MM.1S (cell line): ENCODE measurements at regions not wholly inside any gene's neighbourhood (a gene's known extent, or its start where the extent isn't known, plus 50 kb on each side); places are given as distances from the start of the nearest gene placed in this dataset.

Source experiments
- EZH2 ChIP-seq: fragments of 300-600 bp; sonication (generic); optimal IDR thresholded peaks from 2 replicates; pipeline ENCODE3; 2017; ENCODE audit warnings: low read depth, mild to moderate bottlenecking, antibody characterized with exemption, low read length, mixed read lengths
- EZH2phosphoT487 ChIP-seq: fragments of 300-600 bp; sonication (generic); IDR thresholded peaks from 2 replicates; pipeline ENCODE4 v1.6.1; 2018; ENCODE audit warnings: antibody characterized with exemption, low read length
- TF ChIP-seq, protein P1 (sequence below): fragments of 300-600 bp; sonication (generic); IDR thresholded peaks from 2 replicates; pipeline ENCODE4 v1.5.1; 2016; ENCODE audit warnings: antibody characterized with exemption, low read length, mixed read lengths

DNA sequence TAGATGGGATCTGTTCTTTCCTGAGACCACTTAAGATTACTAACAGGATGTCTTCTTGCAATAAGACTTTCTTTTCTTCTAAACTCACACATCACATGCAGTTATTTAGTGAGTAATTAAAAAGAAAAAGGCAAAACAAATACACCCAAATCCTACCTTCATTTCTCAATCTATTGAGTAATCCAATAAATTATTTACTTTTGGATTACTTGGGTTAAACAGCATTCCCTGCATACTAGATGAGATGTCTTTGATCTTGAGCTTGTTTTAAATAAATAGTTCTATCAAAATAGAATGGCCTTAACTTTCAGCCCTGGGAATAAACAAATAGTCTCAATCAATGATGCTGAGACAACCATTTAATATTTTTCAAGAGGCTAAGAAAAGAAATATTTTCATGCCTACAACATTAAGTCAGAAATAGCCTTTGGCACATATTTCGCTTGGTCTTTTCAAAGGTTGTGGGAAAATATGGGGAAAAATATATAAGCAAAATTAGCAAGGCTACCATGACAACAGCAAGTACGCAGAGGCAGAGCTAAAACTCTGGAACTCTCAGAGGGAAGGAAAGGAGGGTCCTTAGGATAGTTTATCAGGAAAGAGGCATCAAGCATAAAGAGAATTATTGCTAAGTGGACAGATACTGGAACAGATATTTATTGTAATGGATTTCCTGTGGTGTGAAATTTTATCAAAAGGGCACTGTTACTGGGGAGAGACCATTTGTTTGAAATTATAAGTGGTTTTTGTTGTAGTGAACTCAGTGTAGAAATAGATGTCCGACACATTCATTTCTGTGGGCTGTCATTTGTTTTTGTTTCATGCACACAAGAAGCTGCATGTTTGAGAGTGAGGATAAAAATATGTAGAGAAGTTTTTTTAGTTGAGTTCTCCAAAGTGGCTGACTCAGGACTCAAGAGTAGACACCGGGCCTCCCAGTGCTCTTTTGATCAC, 70.2 kb upstream of the CDH6 start:
- TF ChIP-seq, protein P1, sequence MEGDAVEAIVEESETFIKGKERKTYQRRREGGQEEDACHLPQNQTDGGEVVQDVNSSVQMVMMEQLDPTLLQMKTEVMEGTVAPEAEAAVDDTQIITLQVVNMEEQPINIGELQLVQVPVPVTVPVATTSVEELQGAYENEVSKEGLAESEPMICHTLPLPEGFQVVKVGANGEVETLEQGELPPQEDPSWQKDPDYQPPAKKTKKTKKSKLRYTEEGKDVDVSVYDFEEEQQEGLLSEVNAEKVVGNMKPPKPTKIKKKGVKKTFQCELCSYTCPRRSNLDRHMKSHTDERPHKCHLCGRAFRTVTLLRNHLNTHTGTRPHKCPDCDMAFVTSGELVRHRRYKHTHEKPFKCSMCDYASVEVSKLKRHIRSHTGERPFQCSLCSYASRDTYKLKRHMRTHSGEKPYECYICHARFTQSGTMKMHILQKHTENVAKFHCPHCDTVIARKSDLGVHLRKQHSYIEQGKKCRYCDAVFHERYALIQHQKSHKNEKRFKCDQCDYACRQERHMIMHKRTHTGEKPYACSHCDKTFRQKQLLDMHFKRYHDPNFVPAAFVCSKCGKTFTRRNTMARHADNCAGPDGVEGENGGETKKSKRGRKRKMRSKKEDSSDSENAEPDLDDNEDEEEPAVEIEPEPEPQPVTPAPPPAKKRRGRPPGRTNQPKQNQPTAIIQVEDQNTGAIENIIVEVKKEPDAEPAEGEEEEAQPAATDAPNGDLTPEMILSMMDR: no peak
- TF ChIP-seq EZH2 (no peak), EZH2phosphoT487 (no peak)
